ENCODE measurements at regions not wholly inside any gene's neighbourhood (a gene's known extent, or its start where the extent isn't known, plus 50 kb on each side); places are given as distances from the start of the nearest gene placed in this dataset.
A peak's percentile ranks its signal among the peaks of the same experiment; 100 is the strongest.

GRCh38 chr9:13372510-13372909, 93.0 kb upstream of the MPDZ start:
- DNase-seq = no peak

- DNase-seq = peak; percentile 52
Observed at GRCh38 chr9:13369431-13369830, 89.9 kb upstream of the MPDZ start.

GRCh38 chr9:13367784-13368183, 88.3 kb upstream of the MPDZ start:
- no peak for DNase-seq

GRCh38 chr9:13364271-13365000, 84.9 kb upstream of the MPDZ start:
- no peak for DNase-seq

GRCh38 chr9:13361076-13361475, 81.6 kb upstream of the MPDZ start:
- no peak for DNase-seq

- no peak for DNase-seq
Observed at GRCh38 chr9:13360188-13360587, 80.7 kb upstream of the MPDZ start.

GRCh38 chr9:13358128-13358527, 78.6 kb upstream of the MPDZ start:
- DNase-seq = no peak

GRCh38 chr9:13354733-13355132, 75.2 kb upstream of the MPDZ start:
- DNase-seq = peak; percentile 69

- no peak for DNase-seq
Observed at GRCh38 chr9:13352451-13352979, 73.0 kb upstream of the MPDZ start.

GRCh38 chr9:13351778-13352386, 72.4 kb upstream of the MPDZ start:
- peak; percentile 55 for DNase-seq

- no peak for DNase-seq
Observed at GRCh38 chr9:13332571-13332970, 53.1 kb upstream of the MPDZ start.

GRCh38 chr9:13331320-13331719, 51.8 kb upstream of the MPDZ start:
- no peak for DNase-seq

- no peak for DNase-seq
Observed at GRCh38 chr9:13330396-13331004, 51.0 kb upstream of the MPDZ start.
